ENCODE measurements at regions not wholly inside any gene's neighbourhood (a gene's known extent, or its start where the extent isn't known, plus 50 kb on each side); places are given as distances from the start of the nearest gene placed in this dataset.
A peak's percentile ranks its signal among the peaks of the same experiment; 100 is the strongest.

- Histone ChIP-seq H3K9me3 (ENCODE audit: control insufficient read depth, insufficient read depth, low read depth, low read length) (no peaks in the 10 kb centered on the region), H3K4me3 (ENCODE audit: low read depth, low read length) (no peak overlapping the region), H3K27ac (ENCODE audit: extremely low read depth, low read depth, low read length) (no peak overlapping the region), H3K4me1 (ENCODE audit: control insufficient read depth, insufficient read depth, low read length) (peaks cover 9% of the 10 kb centered on the region; the same call in 1 of the 2 replicates), H3K36me3 (ENCODE audit: control insufficient read depth in 2 of 2, insufficient read depth in 1 of 2, low read length in 2 of 2) (no peaks in the 10 kb centered on the region)
- CTCF ChIA-PET, result no interaction called here
- POLR2A ChIA-PET, result no interaction called here
- TF ChIP-seq ZNF26 (tag by site-specific recombination; IDR thresholded peaks at IDR 0.05) (no peak), ZNF791 (tag by site-specific recombination; IDR thresholded peaks at IDR 0.05) (no peak), MYNN (tag by site-specific recombination; IDR thresholded peaks at IDR 0.05; ENCODE audit: borderline replicate concordance) (no peak), ZNF146 (tag by site-specific recombination; IDR thresholded peaks at IDR 0.05) (no peak), ZSCAN16 (tag by site-specific recombination; IDR thresholded peaks at IDR 0.05) (no peak), SCRT2 (tag by site-specific recombination; IDR thresholded peaks at IDR 0.05) (no peak), ZBTB11 (tag by site-specific recombination; conservative IDR thresholded peaks at IDR 0.05; ENCODE audit: low read depth) (no peak)
Observed at GRCh38 chr14:36426836-36427235, 93.2 kb downstream of the NKX2-1 start.

GRCh38 chr14:36426113-36426512 lies 93.9 kb downstream of the NKX2-1 start:
- ChIA-PET POLR2A (no interaction called here), CTCF (interaction anchor here (0.5 to 0.7 kb wide), 2 partner anchors 16 to 406 kb away, joined by 3 read pairs; no protein-coding TSS in a partner anchor)
- H3K4me1 ChIP-seq (ENCODE audit: control insufficient read depth, insufficient read depth, low read length), result peaks cover 9% of the 10 kb centered on the region; the same call in 1 of the 2 replicates
- no peak for TF ChIP-seq ZSCAN23 (tag by site-specific recombination; IDR thresholded peaks at IDR 0.05)
- TF ChIP-seq ZNF24 (tag by site-specific recombination; IDR thresholded peaks at IDR 0.05), result no peak
- TF ChIP-seq ZNF843 (tag by site-specific recombination; IDR thresholded peaks at IDR 0.05), result no peak
- no peak for TF ChIP-seq ZNF350 (tag by site-specific recombination; IDR thresholded peaks at IDR 0.05)
- no peak for TF ChIP-seq KLF7 (tag by site-specific recombination; IDR thresholded peaks at IDR 0.05; ENCODE audit: borderline replicate concordance)
- no peak for TF ChIP-seq TCF7L2 (IDR thresholded peaks at IDR 0.05; ENCODE audit: borderline replicate concordance, low read depth, low read length)
- TF ChIP-seq ZNF19 (tag by site-specific recombination; IDR thresholded peaks at IDR 0.05; ENCODE audit: low read depth), result no peak
- TF ChIP-seq SCRT2 (tag by site-specific recombination; IDR thresholded peaks at IDR 0.05), result no peak
- TF ChIP-seq ZNF174 (tag by site-specific recombination; IDR thresholded peaks at IDR 0.05), result no peak
- no peak for TF ChIP-seq ZNF37A (tag by site-specific recombination; IDR thresholded peaks at IDR 0.05)
- no peaks in the 10 kb centered on the region for H3K9me3 ChIP-seq (ENCODE audit: control insufficient read depth, insufficient read depth, low read depth, low read length)
- H3K27ac ChIP-seq (ENCODE audit: extremely low read depth, low read depth, low read length), result no peak overlapping the region
- H3K4me3 ChIP-seq (ENCODE audit: low read depth, low read length), result no peak overlapping the region
- H3K36me3 ChIP-seq (ENCODE audit: control insufficient read depth in 2 of 2, insufficient read depth in 1 of 2, low read length in 2 of 2), result no peaks in the 10 kb centered on the region

GRCh38 chr14:36424478-36425102 lies 95.4 kb downstream of the NKX2-1 start:
- H3K4me3 ChIP-seq (ENCODE audit: low read depth, low read length), result no peak overlapping the region
- peaks cover 9% of the 10 kb centered on the region; the same call in 1 of the 2 replicates for H3K4me1 ChIP-seq (ENCODE audit: control insufficient read depth, insufficient read depth, low read length)
- CTCF ChIA-PET, result no interaction called here
- TF ChIP-seq SP7 (tag by site-specific recombination; IDR thresholded peaks at IDR 0.05), result no peak
- TF ChIP-seq ZNF792 (tag by site-specific recombination; IDR thresholded peaks at IDR 0.05), result no peak
- no peak for TF ChIP-seq ZNF426 (tag by site-specific recombination; IDR thresholded peaks at IDR 0.05)
- TF ChIP-seq ZNF138 (tag by site-specific recombination; IDR thresholded peaks at IDR 0.05; ENCODE audit: borderline replicate concordance), result no peak
- TF ChIP-seq PRDM2 (tag by site-specific recombination; IDR thresholded peaks at IDR 0.05; ENCODE audit: borderline replicate concordance), result no peak
- peak; percentile 65 for TF ChIP-seq FEZF1 (tag by site-specific recombination; IDR thresholded peaks at IDR 0.05)

More at GRCh38 chr14:36424478-36425102, 95.4 kb downstream of the NKX2-1 start:
- Histone ChIP-seq H3K36me3 (ENCODE audit: control insufficient read depth in 2 of 2, insufficient read depth in 1 of 2, low read length in 2 of 2) (no peaks in the 10 kb centered on the region), H3K27ac (ENCODE audit: extremely low read depth, low read depth, low read length) (no peak overlapping the region), H3K9me3 (ENCODE audit: control insufficient read depth, insufficient read depth, low read depth, low read length) (no peaks in the 10 kb centered on the region)
- POLR2A ChIA-PET, result no interaction called here

All from HEK293 (cell line).